Liver (tissue), 8 donors: ENCODE measurements at regions not wholly inside any gene's neighbourhood (a gene's known extent, or its start where the extent isn't known, plus 50 kb on each side); places are given as distances from the start of the nearest gene placed in this dataset.

Source experiments
- DNase-seq: peaks from one replicate; pipeline ENCODE4 v3.0.0-alpha.2; 2017; ENCODE audit warnings: low spot score
- H3K27ac ChIP-seq, 2 donors: one replicate each; pipeline ENCODE4 v1.7.0; 2013; ENCODE audit warnings: inconsistent platforms in 2 of 2, low read length in 2 of 2, control low read depth in 1 of 2, low read depth in 1 of 2, mild to moderate bottlenecking in 1 of 2
- H3K27me3 ChIP-seq, 4 donors: one replicate each; pipeline versions ENCODE4 v1.6.1 to v1.7.0; 2013; ENCODE audit warnings: low read length in 3 of 4, inconsistent platforms in 1 of 4, mild to moderate bottlenecking in 1 of 4, moderate library complexity in 1 of 4; ENCODE audit not compliant: control insufficient read depth in 4 of 4, insufficient read depth in 4 of 4
- H3K36me3 ChIP-seq, 4 donors: one replicate each; pipeline versions ENCODE4 v1.6.1 to v1.7.0; 2013; ENCODE audit warnings: low read length in 3 of 4, mild to moderate bottlenecking in 3 of 4, low read depth in 1 of 4, moderate library complexity in 1 of 4; ENCODE audit not compliant: control insufficient read depth in 4 of 4, insufficient read depth in 3 of 4
- H3K4me1 ChIP-seq, 4 donors: one replicate each; pipeline versions ENCODE4 v1.6.1 to v1.7.0; 2013; ENCODE audit warnings: low read length in 3 of 4, mild to moderate bottlenecking in 3 of 4, moderate library complexity in 1 of 4; ENCODE audit not compliant: control insufficient read depth in 4 of 4, insufficient read depth in 4 of 4
- H3K4me3 ChIP-seq, 3 donors: one replicate each; pipeline versions ENCODE4 v1.6.1 to v1.7.0; 2013; ENCODE audit warnings: low read length in 3 of 3, control low read depth in 1 of 3, low read depth in 1 of 3, mild to moderate bottlenecking in 1 of 3
- H3K9ac ChIP-seq, 2 donors: one replicate each; pipeline ENCODE4 v1.7.0; 2013; ENCODE audit warnings: low read length in 2 of 2, mild to moderate bottlenecking in 2 of 2, moderate library complexity in 2 of 2, control low read depth in 1 of 2, low read depth in 1 of 2
- H3K9me3 ChIP-seq, 4 donors: one replicate each; pipeline versions ENCODE4 v1.6.1 to v1.7.0; 2013; ENCODE audit warnings: low read length in 3 of 4; ENCODE audit not compliant: control insufficient read depth in 4 of 4
- CTCF ChIP-seq: fragments of 150-350 bp; IDR thresholded peaks from 2 replicates; pipeline ENCODE4 v1.5.1; 2017; ENCODE audit warnings: improper control_type of control experiment, low read depth, low read length; ENCODE audit not compliant: missing input control
- EGR1 ChIP-seq, 2 donors: IDR thresholded peaks; 2 replicates each; pipeline ENCODE4 v1.6.1; 2016 to 2018; ENCODE audit warnings: antibody characterized with exemption in 2 of 2, low read depth in 2 of 2
- FOXA2 ChIP-seq: IDR thresholded peaks from 2 replicates; pipeline ENCODE4 v1.6.1; 2016; ENCODE audit warnings: antibody characterized with exemption
- GABPA ChIP-seq, 2 donors: IDR thresholded peaks in 1 of 2; conservative IDR thresholded peaks in 1 of 2; 2 replicates each; pipeline ENCODE4 v1.6.1; 2016; ENCODE audit warnings: antibody characterized with exemption in 2 of 2, mild to moderate bottlenecking in 1 of 2, moderate library complexity in 1 of 2
- HNF4A ChIP-seq, 2 donors: conservative IDR thresholded peaks; 2 replicates each; pipeline ENCODE4 v1.6.1; 2016; ENCODE audit warnings: antibody characterized with exemption in 2 of 2, mild to moderate bottlenecking in 2 of 2
- MAX ChIP-seq: IDR thresholded peaks from 2 replicates; pipeline ENCODE4 v1.6.1; 2016; ENCODE audit warnings: antibody characterized with exemption
- RXRA ChIP-seq, 2 donors: IDR thresholded peaks; 2 replicates each; pipeline ENCODE4 v1.6.1; 2017 to 2018; ENCODE audit warnings: antibody characterized with exemption in 2 of 2, mild to moderate bottlenecking in 1 of 2
- TAF1 ChIP-seq: conservative IDR thresholded peaks from 2 replicates; pipeline ENCODE4 v1.6.1; 2016; ENCODE audit warnings: antibody characterized with exemption, mild to moderate bottlenecking
- ZBTB33 ChIP-seq: IDR thresholded peaks from 2 replicates; pipeline ENCODE4 v1.6.1; 2016; ENCODE audit warnings: antibody characterized with exemption
- WGBS: extraction: QIAGEN DNeasy Blood & Tissue Kit; methylation state at CpG from one replicate; pipeline ENCODE4 v1.1.7; 2013; 5-methylcytosine and 5-hydroxymethylcytosine counted together
- donor health status: healthy.
- donor health status: healthy.
- donor health status: healthy.
- donor health status: healthy.
- donor health status: healthy.

GRCh38 chr6:16844183-16844582, 82.9 kb upstream of the ATXN1 start:
- Histone ChIP-seq H3K36me3 (no peaks in the 10 kb centered on the region), H3K9me3 (no peaks in the 10 kb centered on the region), H3K27me3 (no peaks in the 10 kb centered on the region), H3K9ac (no peak overlapping the region), H3K4me1 (no peaks in the 10 kb centered on the region), H3K4me3 (no peak overlapping the region), H3K27ac (no peak overlapping the region)
- 96% methylated on average over 5 of the region's 5 CpGs for WGBS
- DNase-seq = no peak
- TF ChIP-seq RXRA (IDR thresholded peaks at IDR 0.05) (no peak), GABPA (IDR thresholded peaks at IDR 0.05 in 1 of 2, conservative IDR thresholded peaks at IDR 0.05 in 1 of 2) (no peak), TAF1 (no peak), EGR1 (IDR thresholded peaks at IDR 0.05; ENCODE audit: low read depth in 2 of 2) (no peak), MAX (no peak), ZBTB33 (no peak)

GRCh38 chr6:16842676-16843075, 81.4 kb upstream of the ATXN1 start:
- H3K4me1 ChIP-seq = no peaks in the 10 kb centered on the region

GRCh38 chr6:16841241-16841640, 80.0 kb upstream of the ATXN1 start:
- TF ChIP-seq FOXA2 (no peak), ZBTB33 (no peak), CTCF (no peak), MAX (no peak), HNF4A (conservative IDR thresholded peaks at IDR 0.05) (no peak)
- Histone ChIP-seq H3K27me3 (no peaks in the 10 kb centered on the region), H3K36me3 (no peaks in the 10 kb centered on the region), H3K27ac (no peak overlapping the region), H3K9me3 (no peaks in the 10 kb centered on the region), H3K4me1 (no peaks in the 10 kb centered on the region), H3K4me3 (no peak overlapping the region), H3K9ac (no peak overlapping the region)
- no peak for DNase-seq
- WGBS = 91% methylated on average over 7 of the region's 7 CpGs

More at GRCh38 chr6:16842676-16843075, 81.4 kb upstream of the ATXN1 start:
- no peak for DNase-seq
- WGBS = 86% methylated on average over 4 of the region's 4 CpGs
- H3K27ac ChIP-seq = no peak overlapping the region
- H3K4me3 ChIP-seq = no peak overlapping the region
- no peak overlapping the region for H3K9ac ChIP-seq
- no peak for TF ChIP-seq TAF1
- TF ChIP-seq HNF4A (conservative IDR thresholded peaks at IDR 0.05) = no peak
- H3K9me3 ChIP-seq = no peaks in the 10 kb centered on the region
- no peaks in the 10 kb centered on the region for H3K27me3 ChIP-seq
- H3K36me3 ChIP-seq = no peaks in the 10 kb centered on the region
